Suprapubic skin (tissue), 3 donors: ENCODE measurements at regions not wholly inside any gene's neighbourhood (a gene's known extent, or its start where the extent isn't known, plus 50 kb on each side); places are given as distances from the start of the nearest gene placed in this dataset.

ENCODE experiments used
- POLR2A ChIP-seq, 2 donors: fragments of 450-650 bp; IDR thresholded peaks; one replicate each; pipeline ENCODE4 v1.6.1; 2017; ENCODE audit warnings: antibody characterized with exemption in 2 of 2, mild to moderate bottlenecking in 2 of 2, moderate library complexity in 2 of 2
- TF ChIP-seq, protein P1 (sequence below), 2 donors: fragments of 200-600 bp in 1 of 2; fragments of 450-650 bp in 1 of 2; sonication (generic) in 1 of 2; IDR thresholded peaks; one replicate each; pipeline ENCODE4 v1.5.1; 2016 to 2019; ENCODE audit warnings: antibody characterized with exemption in 2 of 2, mild to moderate bottlenecking in 1 of 2, moderate library complexity in 1 of 2

DNA sequence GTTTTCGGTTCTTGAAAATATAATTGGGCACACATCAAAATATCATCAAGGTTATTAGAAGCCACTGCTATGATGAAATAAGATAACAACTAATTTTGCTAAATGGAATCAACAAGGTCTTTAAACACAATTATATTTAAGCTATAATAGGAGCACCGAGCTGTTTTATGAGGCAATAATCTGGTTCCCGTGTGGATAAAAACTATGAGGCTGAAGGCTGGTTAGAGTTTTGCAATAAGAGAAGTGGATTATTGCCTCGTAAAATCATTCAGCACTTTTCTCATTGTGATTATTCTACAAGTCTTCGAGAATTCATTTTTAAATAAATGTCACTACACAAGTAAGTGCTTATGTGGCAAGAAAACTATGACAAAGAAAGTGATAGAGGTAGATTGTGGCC is 975.7 kb upstream of the ADGRL2 start:
- TF ChIP-seq, protein P1, sequence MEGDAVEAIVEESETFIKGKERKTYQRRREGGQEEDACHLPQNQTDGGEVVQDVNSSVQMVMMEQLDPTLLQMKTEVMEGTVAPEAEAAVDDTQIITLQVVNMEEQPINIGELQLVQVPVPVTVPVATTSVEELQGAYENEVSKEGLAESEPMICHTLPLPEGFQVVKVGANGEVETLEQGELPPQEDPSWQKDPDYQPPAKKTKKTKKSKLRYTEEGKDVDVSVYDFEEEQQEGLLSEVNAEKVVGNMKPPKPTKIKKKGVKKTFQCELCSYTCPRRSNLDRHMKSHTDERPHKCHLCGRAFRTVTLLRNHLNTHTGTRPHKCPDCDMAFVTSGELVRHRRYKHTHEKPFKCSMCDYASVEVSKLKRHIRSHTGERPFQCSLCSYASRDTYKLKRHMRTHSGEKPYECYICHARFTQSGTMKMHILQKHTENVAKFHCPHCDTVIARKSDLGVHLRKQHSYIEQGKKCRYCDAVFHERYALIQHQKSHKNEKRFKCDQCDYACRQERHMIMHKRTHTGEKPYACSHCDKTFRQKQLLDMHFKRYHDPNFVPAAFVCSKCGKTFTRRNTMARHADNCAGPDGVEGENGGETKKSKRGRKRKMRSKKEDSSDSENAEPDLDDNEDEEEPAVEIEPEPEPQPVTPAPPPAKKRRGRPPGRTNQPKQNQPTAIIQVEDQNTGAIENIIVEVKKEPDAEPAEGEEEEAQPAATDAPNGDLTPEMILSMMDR (IDR thresholded peaks at IDR 0.05), result no peak
- TF ChIP-seq POLR2A (IDR thresholded peaks at IDR 0.05), result no peak
